ENCODE measurements at regions not wholly inside any gene's neighbourhood (a gene's known extent, or its start where the extent isn't known, plus 50 kb on each side); places are given as distances from the start of the nearest gene placed in this dataset.

DNA sequence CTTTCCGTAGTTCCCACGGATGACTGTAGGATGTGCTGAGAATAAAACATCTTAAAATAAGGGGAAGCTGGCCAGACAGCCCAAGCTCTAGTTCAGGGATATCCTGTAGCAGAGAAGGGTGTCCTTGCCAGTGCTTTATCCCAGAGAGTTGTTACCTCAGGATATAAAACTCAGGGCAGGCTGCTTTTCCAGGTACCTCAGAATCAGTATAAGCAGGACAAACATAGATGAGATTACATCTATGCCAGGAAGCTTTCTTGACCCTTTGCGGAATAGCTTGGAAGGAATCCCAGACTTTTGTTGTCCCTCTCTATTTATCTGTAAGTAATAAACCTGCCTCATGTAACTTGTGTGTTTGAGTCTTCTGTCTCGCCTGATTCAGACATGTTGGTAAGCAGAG, 565.7 kb downstream of the PRDM9 start:
- ChIA-PET CTCF (interaction anchor here (1.0 kb wide), 1 partner anchor 9 kb away, joined by 3 read pairs; no protein-coding TSS in a partner anchor), SMC1A (ENCODE audit: uncharacterized antibody, unreplicated experiment) (interaction anchor here (1.9 kb wide), 1 partner anchor 15 kb away, joined by 4 read pairs; no protein-coding TSS in a partner anchor), RAD21 (ENCODE audit: unreplicated experiment) (no interaction called here), POLR2A (no interaction called here)
- H3K27me3 ChIP-seq (replicated peaks in 1 of 2; ENCODE audit: control insufficient read depth in 2 of 2, insufficient read depth in 2 of 2, low read length in 1 of 2): no peaks in the 10 kb centered on the region
- in situ Hi-C loops (cut with MboI) (no loop called here), intact Hi-C loops (cut with micrococcal nuclease; ENCODE audit: unreplicated experiment) (no loop called here)
- no peak overlapping the region for H2AFZ ChIP-seq (ENCODE audit: control insufficient read depth, low read depth, low read length)
- FAIRE-seq (no peak), DNase-seq (ENCODE audit: low read depth, low spot score) (no peak), ATAC-seq (no peak)
- WGBS (ENCODE audit: insufficient coverage, insufficient replicate concordance, low lambda C conversion rate, missing lambda C conversion rate): 25% methylated on average over 4 of the region's 4 CpGs
- H3K4me2 ChIP-seq (ENCODE audit: control insufficient read depth, insufficient read depth): no peak overlapping the region
- no TSS peak for BruUV-seq (replicated peaks)
- no peaks in the 10 kb centered on the region for H3K4me1 ChIP-seq (ENCODE audit: control insufficient read depth, insufficient read depth, low read length)
- H3K4me3 ChIP-seq: no peak overlapping the region
- no peak overlapping the region for H3K27ac ChIP-seq (ENCODE audit: control insufficient read depth, insufficient read depth)
- no peaks in the 10 kb centered on the region; the same call in 2 of the 3 replicates for H3K9me3 ChIP-seq (replicated peaks; ENCODE audit: control insufficient read depth, insufficient read depth, low read length)
- no peak overlapping the region for H3K9ac ChIP-seq (ENCODE audit: control insufficient read depth, insufficient read depth, low read length)
- no peaks in the 10 kb centered on the region for H3K79me2 ChIP-seq (ENCODE audit: control insufficient read depth, insufficient read depth, low read length)
- H3K36me3 ChIP-seq (ENCODE audit: control insufficient read depth in 2 of 2, insufficient read depth in 2 of 2, low read length in 1 of 2): no peaks in the 10 kb centered on the region
- H4K20me1 ChIP-seq (ENCODE audit: control insufficient read depth, insufficient read depth): no peaks in the 10 kb centered on the region
- TF ChIP-seq, protein P1, sequence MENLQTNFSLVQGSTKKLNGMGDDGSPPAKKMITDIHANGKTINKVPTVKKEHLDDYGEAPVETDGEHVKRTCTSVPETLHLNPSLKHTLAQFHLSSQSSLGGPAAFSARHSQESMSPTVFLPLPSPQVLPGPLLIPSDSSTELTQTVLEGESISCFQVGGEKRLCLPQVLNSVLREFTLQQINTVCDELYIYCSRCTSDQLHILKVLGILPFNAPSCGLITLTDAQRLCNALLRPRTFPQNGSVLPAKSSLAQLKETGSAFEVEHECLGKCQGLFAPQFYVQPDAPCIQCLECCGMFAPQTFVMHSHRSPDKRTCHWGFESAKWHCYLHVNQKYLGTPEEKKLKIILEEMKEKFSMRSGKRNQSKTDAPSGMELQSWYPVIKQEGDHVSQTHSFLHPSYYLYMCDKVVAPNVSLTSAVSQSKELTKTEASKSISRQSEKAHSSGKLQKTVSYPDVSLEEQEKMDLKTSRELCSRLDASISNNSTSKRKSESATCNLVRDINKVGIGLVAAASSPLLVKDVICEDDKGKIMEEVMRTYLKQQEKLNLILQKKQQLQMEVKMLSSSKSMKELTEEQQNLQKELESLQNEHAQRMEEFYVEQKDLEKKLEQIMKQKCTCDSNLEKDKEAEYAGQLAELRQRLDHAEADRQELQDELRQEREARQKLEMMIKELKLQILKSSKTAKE (IDR thresholded peaks at IDR 0.05; ENCODE audit: low read depth, poor library complexity, severe bottlenecking): no peak
- TF ChIP-seq, protein P2, sequence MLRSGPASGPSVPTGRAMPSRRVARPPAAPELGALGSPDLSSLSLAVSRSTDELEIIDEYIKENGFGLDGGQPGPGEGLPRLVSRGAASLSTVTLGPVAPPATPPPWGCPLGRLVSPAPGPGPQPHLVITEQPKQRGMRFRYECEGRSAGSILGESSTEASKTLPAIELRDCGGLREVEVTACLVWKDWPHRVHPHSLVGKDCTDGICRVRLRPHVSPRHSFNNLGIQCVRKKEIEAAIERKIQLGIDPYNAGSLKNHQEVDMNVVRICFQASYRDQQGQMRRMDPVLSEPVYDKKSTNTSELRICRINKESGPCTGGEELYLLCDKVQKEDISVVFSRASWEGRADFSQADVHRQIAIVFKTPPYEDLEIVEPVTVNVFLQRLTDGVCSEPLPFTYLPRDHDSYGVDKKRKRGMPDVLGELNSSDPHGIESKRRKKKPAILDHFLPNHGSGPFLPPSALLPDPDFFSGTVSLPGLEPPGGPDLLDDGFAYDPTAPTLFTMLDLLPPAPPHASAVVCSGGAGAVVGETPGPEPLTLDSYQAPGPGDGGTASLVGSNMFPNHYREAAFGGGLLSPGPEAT (IDR thresholded peaks at IDR 0.05; ENCODE audit: low read depth): no peak
- no peak for TF ChIP-seq ZNF207 (IDR thresholded peaks at IDR 0.05; ENCODE audit: borderline replicate concordance)
- TF ChIP-seq, protein P3, sequence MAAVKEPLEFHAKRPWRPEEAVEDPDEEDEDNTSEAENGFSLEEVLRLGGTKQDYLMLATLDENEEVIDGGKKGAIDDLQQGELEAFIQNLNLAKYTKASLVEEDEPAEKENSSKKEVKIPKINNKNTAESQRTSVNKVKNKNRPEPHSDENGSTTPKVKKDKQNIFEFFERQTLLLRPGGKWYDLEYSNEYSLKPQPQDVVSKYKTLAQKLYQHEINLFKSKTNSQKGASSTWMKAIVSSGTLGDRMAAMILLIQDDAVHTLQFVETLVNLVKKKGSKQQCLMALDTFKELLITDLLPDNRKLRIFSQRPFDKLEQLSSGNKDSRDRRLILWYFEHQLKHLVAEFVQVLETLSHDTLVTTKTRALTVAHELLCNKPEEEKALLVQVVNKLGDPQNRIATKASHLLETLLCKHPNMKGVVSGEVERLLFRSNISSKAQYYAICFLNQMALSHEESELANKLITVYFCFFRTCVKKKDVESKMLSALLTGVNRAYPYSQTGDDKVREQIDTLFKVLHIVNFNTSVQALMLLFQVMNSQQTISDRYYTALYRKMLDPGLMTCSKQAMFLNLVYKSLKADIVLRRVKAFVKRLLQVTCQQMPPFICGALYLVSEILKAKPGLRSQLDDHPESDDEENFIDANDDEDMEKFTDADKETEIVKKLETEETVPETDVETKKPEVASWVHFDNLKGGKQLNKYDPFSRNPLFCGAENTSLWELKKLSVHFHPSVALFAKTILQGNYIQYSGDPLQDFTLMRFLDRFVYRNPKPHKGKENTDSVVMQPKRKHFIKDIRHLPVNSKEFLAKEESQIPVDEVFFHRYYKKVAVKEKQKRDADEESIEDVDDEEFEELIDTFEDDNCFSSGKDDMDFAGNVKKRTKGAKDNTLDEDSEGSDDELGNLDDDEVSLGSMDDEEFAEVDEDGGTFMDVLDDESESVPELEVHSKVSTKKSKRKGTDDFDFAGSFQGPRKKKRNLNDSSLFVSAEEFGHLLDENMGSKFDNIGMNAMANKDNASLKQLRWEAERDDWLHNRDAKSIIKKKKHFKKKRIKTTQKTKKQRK (IDR thresholded peaks at IDR 0.05; ENCODE audit: low read depth, low read length): no peak
- TF ChIP-seq SMAD5 (IDR thresholded peaks at IDR 0.05; ENCODE audit: low read depth): no peak
- TF ChIP-seq NFYA (IDR thresholded peaks at IDR 0.05; ENCODE audit: borderline replicate concordance, low read depth, low read length): no peak
- no peak for TF ChIP-seq BHLHE40 (IDR thresholded peaks at IDR 0.05; ENCODE audit: borderline replicate concordance in 1 of 2, low read depth in 2 of 2, low read length in 1 of 2)
- no peak for TF ChIP-seq RBBP5 (conservative IDR thresholded peaks at IDR 0.05)
- TF ChIP-seq, protein P4, sequence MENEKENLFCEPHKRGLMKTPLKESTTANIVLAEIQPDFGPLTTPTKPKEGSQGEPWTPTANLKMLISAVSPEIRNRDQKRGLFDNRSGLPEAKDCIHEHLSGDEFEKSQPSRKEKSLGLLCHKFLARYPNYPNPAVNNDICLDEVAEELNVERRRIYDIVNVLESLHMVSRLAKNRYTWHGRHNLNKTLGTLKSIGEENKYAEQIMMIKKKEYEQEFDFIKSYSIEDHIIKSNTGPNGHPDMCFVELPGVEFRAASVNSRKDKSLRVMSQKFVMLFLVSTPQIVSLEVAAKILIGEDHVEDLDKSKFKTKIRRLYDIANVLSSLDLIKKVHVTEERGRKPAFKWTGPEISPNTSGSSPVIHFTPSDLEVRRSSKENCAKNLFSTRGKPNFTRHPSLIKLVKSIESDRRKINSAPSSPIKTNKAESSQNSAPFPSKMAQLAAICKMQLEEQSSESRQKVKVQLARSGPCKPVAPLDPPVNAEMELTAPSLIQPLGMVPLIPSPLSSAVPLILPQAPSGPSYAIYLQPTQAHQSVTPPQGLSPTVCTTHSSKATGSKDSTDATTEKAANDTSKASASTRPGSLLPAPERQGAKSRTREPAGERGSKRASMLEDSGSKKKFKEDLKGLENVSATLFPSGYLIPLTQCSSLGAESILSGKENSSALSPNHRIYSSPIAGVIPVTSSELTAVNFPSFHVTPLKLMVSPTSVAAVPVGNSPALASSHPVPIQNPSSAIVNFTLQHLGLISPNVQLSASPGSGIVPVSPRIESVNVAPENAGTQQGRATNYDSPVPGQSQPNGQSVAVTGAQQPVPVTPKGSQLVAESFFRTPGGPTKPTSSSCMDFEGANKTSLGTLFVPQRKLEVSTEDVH (IDR thresholded peaks at IDR 0.05; ENCODE audit: low read depth, partially characterized antibody): no peak
- no peak for TF ChIP-seq ETV6 (conservative IDR thresholded peaks at IDR 0.05 in 1 of 2, IDR thresholded peaks at IDR 0.05 in 1 of 2; ENCODE audit: borderline replicate concordance in 1 of 2, low read depth in 1 of 2)
- no peak for TF ChIP-seq CBX3 (IDR thresholded peaks at IDR 0.05; ENCODE audit: borderline replicate concordance, low read depth)
- TF ChIP-seq PML (IDR thresholded peaks at IDR 0.05; ENCODE audit: low read length): no peak
- TF ChIP-seq HDAC6 (IDR thresholded peaks at IDR 0.05; ENCODE audit: unreplicated experiment): no peak
- TF ChIP-seq TBL1XR1 (IDR thresholded peaks at IDR 0.05; ENCODE audit: low read depth, low read length): no peak
- TF ChIP-seq CEBPB (IDR thresholded peaks at IDR 0.05; ENCODE audit: borderline replicate concordance in 1 of 2, low read depth in 2 of 2, low read length in 2 of 2): no peak

All from GM12878 (cell line).